HG02973 (cell line): ENCODE measurements at regions not wholly inside any gene's neighbourhood (a gene's known extent, or its start where the extent isn't known, plus 50 kb on each side); places are given as distances from the start of the nearest gene placed in this dataset.
"Not testable (repeated sequence)": the region's sequence is repeated elsewhere in the genome, so short reads cannot be mapped to it uniquely, and the experiment has no call there.

Experiments
- ATAC-seq: cut with Tn5 transposase; IDR thresholded peaks from one replicate; pipeline ENCODE4 v1.9.1; 2021; ENCODE audit warnings: moderate library complexity; ENCODE audit not compliant: unreplicated experiment

GRCh38 chr13:89515948-89516347, 1831.5 kb upstream of the MIR17HG start:
- ATAC-seq: no peak

GRCh38 chr13:89518289-89519077, 1829.0 kb upstream of the MIR17HG start:
- no peak for ATAC-seq

DNA sequence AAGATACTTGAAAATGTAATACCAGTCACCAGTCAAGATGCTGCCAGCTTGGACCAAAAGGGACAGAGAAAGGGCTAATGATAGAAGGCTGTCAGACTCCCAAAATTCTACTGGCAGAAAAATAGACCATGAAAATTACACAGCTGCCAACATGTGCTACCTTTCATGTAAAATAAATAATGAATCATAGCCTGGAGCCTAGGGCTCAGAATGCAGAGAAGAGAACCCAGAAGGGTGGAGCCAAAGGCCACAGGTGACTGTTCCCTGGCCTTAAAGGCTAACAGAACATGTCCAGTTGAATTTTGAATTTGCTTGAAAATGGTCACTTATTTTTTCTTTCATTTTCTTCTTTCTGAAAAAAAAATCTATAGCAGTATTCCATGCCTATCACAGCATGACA, 1827.0 kb upstream of the MIR17HG start:
- ATAC-seq: no peak

GRCh38 chr13:89521672-89522071, 1825.8 kb upstream of the MIR17HG start:
- not testable (repeated sequence) for ATAC-seq

DNA sequence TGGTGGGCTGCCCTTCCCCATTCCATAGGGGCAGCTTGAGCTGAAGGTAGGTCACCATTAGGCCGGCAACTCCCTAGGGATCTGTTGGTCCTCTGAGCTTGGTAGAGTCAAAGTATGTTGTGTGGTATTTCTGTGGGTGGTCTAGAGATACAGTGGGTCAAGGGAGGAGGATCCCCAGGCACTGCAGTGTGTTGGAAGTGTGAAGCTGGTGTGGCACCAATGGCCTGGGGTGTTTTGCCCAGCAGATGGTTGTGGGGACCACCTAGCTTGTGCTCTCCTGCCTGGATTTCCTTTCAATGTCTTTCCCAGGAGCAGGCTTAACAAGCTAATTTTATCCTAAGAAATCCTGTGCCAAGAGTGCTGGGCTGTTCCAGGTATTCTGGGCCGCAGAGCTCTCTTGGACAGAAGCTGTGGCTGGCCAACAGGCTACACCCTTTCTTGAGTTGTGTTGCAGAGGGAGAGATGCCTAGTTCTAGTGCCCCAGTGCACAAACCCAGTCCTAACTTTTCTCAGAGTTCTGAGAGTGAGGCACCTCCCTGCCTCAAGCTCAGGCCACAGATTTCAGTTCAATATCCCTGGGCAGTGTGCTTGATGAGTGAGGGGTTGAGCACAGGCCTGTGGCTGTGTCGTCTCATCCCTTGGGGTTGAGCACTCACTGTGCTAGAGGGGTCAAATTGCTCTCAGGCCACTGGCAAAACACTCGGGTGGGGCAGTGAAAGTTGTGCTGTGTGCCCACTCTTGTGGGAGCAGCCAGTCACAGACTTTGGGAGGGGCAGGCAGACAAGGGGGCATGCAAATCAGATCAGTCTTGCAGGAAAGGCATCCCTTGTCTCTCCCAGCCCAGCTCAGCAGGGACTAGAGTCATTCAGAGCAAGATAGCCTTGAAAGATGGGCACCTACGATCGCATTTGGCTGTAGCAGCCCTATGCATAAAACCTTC, 1806.1 kb upstream of the MIR17HG start:
- no peak for ATAC-seq

GRCh38 chr13:89550938-89551337, 1796.5 kb upstream of the MIR17HG start:
- ATAC-seq: no peak

- no peak for ATAC-seq
Observed at GRCh38 chr13:89554801-89555200, 1792.7 kb upstream of the MIR17HG start.

DNA sequence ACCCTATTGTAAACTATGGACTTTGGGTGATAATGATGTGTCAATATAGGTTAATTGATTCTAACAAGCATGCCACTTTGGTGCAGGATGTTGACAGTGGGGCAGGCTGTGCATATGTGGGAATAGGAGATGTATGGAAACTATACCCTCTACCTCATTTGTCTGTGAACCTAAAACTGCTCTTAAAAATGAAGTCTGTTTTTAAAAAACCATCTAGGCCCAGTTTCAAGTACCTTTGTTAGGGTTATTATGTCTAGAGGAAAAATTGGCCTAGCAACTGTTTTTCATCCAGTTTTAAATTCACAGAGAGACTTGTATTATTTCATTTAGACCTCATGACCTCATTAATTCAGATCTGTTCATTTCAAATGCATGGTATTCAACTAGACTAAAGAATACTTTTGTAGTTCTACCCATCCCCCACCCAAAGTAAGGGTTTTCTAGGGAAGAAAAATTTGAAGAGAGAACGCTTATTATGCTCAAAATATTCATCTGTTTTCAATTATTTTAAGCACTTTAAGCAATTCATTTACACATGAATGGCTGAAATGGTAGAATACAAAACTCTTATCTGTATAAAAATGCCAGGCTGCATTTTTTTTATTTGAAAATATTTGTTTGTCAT, 1781.9 kb upstream of the MIR17HG start:
- ATAC-seq: no peak

DNA sequence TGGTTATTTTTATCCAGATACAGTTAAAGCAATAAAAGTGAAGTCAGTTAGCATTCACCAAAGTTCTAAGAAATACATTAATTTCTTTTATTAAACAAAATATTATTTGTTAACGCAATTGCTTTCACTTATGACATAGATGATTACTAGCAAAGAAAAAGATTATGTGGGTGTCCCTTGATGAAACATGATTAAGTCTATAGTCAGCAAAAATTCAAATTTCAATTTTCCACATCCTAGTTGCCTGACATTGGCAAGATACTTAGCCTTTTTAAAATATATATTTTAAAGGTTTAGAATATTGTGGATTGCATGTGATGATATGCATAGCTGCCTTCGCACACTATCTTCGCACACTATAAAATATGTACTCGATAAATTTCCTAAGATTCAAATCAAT, 1780.5 kb upstream of the MIR17HG start:
- ATAC-seq: no peak

DNA sequence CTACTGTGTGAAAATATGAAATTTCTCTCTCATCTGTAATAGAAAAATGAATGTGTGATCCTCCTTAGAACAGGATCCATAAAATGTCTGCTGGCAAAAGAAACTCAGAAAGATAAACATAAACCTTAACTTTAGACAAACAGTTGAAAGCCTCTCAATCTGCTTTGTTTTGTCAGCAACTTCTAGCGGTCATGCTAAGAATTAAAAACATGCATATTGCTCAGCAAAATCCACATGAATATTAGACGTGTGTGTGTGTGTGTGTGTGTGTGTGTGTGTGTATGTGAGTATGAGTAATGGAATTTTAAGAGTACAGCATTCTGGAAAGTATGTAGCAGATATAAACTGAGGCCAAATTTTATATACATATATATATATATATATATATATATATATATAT, 1779.2 kb upstream of the MIR17HG start:
- no peak for ATAC-seq

DNA sequence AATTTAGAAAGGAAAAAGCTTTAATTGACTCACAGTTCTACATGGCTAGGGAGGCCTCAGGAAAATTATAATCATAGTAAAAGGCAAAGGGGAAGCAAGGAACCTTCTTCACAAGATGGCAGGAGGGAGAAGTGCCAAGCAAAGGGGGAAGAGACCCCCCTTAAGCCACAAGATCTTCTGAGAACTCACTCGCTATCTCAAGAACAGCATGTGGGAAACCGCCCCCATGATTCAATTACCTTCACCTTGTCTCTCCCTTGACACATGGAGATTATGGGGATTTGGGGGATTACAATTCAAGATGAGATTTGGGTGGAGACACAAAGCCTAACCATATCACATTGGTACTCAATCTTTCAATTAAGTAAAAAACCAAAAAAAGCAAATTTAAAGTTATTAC, 1778.7 kb upstream of the MIR17HG start:
- ATAC-seq: no peak

DNA sequence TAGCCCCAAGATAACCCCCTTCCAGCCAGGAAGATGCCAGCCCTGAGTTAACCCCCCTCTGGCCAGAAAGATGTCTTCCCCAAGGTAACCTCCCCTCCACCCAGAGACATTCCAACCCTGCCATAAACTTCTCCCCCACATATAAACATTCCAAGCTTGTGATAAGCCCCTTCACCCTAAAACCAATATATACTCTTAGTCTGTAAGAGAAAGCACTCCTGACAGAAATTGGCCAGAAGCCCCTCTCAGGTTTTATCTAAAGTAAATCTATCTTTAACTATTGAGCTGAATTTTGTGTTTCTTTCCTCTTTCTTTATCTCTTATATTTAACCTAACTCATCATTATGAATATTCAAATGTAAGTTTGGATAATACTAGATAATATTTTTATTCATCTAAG, 1775.8 kb upstream of the MIR17HG start:
- no peak for ATAC-seq

DNA sequence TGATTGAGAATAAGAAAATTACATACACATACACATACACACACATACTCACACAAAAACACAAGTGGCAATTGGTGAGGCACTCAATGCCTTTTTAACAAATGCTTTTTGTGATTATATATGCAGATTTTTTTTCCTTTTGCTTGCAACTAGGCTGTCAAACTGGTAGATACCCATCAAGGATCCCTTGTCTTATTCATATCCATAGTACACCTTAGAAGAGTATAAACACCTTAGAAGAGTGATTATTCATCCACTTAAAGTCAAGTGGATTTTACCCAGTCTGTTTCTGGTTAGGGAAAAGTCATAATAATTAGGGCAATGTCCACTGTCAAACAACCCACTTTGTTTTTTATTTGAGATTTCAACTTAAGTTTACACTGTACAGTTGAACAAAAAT, 1773.4 kb upstream of the MIR17HG start:
- ATAC-seq: no peak

- no peak for ATAC-seq
Observed at GRCh38 chr13:89577301-89577700, 1770.2 kb upstream of the MIR17HG start.

GRCh38 chr13:89584058-89584620, 1763.3 kb upstream of the MIR17HG start:
- ATAC-seq: no peak

DNA sequence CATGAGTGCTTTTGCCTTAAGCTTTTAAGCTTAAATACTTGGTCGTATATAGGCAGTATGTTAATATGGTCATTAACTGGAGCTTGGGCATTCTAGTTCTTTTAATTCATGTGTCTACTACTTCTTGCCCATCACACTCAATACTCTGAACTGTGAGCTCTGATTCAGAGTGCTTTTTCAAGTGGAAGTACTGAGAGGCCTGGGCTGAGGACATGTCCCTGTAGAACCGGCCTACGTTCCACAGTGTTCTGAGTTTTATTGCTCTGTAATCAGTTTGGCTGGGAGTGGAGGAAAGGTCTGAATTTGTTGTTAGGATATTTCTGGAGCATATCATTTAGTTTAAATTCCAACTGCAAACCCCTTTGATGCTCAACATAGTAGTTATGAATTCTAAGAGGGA, 1744.8 kb upstream of the MIR17HG start:
- ATAC-seq: no peak

DNA sequence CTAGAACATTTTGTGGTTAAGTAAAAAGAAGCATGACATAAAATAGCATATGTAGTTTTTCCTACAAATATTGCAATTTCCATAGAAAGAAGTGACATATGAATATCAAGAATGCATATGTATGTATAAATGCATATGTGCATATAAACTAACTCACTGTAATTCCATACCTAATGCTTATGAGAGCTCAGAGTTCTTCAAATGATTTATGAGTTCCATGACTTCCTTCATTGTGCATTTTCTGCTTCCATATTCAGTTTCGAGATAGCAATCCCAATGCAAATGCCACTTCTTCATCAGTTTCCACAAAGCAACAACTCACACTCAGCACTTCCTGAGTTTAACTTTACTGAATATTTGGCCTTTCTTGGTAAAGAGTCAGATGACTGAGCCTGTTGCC, 1744.3 kb upstream of the MIR17HG start:
- ATAC-seq: no peak

DNA sequence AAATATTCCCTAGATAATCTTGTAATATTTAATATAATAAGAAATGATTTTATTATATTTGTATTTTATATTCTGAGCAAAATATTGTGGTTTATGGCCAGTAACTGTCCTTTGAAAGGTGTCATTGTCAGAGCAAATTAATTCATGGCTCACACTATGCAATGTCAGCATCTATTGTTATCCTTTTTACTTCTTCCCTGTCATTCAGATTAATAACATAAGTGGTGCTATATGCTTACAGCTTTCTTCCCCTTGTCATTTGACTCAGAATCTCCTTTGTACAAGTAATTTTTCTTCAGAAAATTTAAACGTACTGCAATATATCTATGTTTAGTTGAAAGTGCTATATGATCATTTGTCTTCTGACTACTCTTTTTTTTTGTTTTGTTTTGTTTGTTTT, 1738.2 kb upstream of the MIR17HG start:
- no peak for ATAC-seq

DNA sequence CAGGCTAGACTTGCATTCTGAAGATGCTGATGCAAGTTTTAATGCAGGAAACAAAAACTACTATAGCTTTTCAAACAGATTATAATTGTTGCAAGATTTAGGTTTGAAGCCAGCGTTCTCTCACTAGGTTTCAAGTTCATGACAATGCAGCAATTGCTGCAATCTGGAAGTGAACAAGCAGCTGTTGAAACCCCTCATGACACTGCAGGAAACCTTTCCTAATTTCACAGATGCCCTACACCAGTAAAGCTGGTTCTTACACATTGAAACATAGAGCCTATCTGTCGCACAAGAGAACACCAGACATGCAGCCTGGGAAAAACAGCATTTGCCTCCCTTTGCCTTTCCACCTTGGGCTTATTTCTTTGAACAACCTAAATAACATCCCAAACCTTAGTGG, 1737.2 kb upstream of the MIR17HG start:
- no peak for ATAC-seq

DNA sequence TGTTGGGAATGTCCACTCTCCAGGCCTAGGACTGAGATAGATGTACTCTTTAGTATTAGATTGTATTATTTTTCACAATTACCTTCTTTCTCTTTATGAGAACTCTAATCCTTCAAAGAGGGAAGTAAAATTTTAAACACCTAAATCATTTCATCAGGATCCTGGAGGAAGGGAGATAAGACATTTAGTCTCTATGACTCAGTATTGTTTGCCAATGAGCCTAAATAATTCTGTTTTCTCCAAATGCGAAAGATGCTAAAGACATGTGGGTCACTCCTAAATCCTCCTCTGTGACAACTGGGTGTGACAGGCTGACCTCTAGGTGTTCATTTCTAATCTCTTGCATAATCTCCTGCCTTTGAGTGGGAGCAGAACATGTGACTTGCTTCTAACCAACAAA, 1736.6 kb upstream of the MIR17HG start:
- no peak for ATAC-seq

DNA sequence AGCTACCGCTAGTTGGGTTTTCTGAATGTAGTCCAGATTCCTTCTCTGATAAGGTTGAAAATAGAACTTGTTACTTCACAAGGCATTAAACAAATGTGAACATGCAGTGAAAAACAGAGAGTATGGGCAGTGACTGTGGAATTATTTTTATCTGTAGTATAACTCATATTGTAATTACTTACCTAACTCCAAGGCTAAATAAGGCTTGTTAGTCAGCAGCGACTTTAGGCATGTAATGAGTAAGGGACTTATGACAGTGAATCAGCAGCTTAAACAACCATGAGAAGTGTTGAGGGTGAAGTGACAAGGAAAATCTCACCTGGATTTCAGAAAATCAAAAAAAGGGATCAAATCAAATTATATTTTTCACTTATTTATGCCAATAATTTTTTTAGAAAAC, 1719.5 kb upstream of the MIR17HG start:
- no peak for ATAC-seq
